IMR-90 (cell line): ENCODE measurements at regions not wholly inside any gene's neighbourhood (a gene's known extent, or its start where the extent isn't known, plus 50 kb on each side); places are given as distances from the start of the nearest gene placed in this dataset.

Experiments used
- ATAC-seq: fragments of 200-7000 bp; cut with Tn5 transposase; 2 replicates; pipeline ENCODE4 v1.9.1; 2020; ENCODE audit warnings: low read depth, mild to moderate bottlenecking, moderate library complexity
- BruUV-seq: library from RNA; stranded (reverse); fragments of 400-500 nt; replicated peaks from 2 replicates; lab custom pipeline; 2021; lab: Mats Ljungman, UMichigan
- CTCF ChIA-PET: fragments of 300-600 bp; formaldehyde crosslinking; extraction: SDS; loops from one replicate; lab custom pipeline; 2021; ENCODE audit warnings: antibody characterized with exemption; lab: Yijun Ruan, JAX
- POLR2A ChIA-PET: fragments of 300-600 bp; sonication (Branson Sonifier 250); formaldehyde crosslinking; loops from one replicate; lab custom pipeline; 2022; ENCODE audit warnings: antibody characterized with exemption; ENCODE audit not compliant: unreplicated experiment; lab: Charles Lee
- DNase-seq: peaks from one replicate; pipeline ENCODE4 v3.0.0; 2013
- H2AFZ ChIP-seq: replicated peaks from 2 replicates; pipeline ENCODE3; 2013; ENCODE audit warnings: low read length, mild to moderate bottlenecking; ENCODE audit not compliant: poor library complexity
- H2AK5ac ChIP-seq: 2 replicates; pipeline ENCODE4 v1.6.1; 2013; ENCODE audit warnings: low read depth, low read length, inconsistent platforms
- H2AK9ac ChIP-seq: replicated peaks from 2 replicates; pipeline ENCODE3; 2013; ENCODE audit warnings: mild to moderate bottlenecking, low read depth, low read length, moderate library complexity; ENCODE audit not compliant: poor library complexity
- H2BK120ac ChIP-seq: 2 replicates; pipeline ENCODE4 v1.6.1; 2013; ENCODE audit warnings: low read depth, low read length, inconsistent platforms
- H2BK15ac ChIP-seq: 3 replicates; pipeline ENCODE4 v1.6.1; 2013; ENCODE audit warnings: low read depth, low read length, inconsistent platforms
- H2BK20ac ChIP-seq: 2 replicates; pipeline ENCODE4 v1.6.1; 2013; ENCODE audit warnings: low read depth, mild to moderate bottlenecking, inconsistent platforms, low read length, moderate library complexity
- H2BK5ac ChIP-seq: 2 replicates; pipeline ENCODE4 v1.6.1; 2013; ENCODE audit warnings: mild to moderate bottlenecking, low read depth, low read length, inconsistent platforms; ENCODE audit not compliant: poor library complexity, severe bottlenecking
- H3K14ac ChIP-seq: replicated peaks from 2 replicates; pipeline ENCODE4 v1.6.1; 2013; ENCODE audit warnings: low read depth, low read length, inconsistent platforms
- H3K18ac ChIP-seq: 2 replicates; pipeline ENCODE4 v1.6.1; 2013; ENCODE audit warnings: low read depth, low read length, control low read depth
- H3K23ac ChIP-seq: 2 replicates; pipeline ENCODE4 v1.6.1; 2013; ENCODE audit warnings: low read depth, low read length, inconsistent platforms
- H3K27ac ChIP-seq: 2 replicates; pipeline ENCODE4 v1.5.1; 2013; ENCODE audit warnings: mild to moderate bottlenecking, control low read depth, low read length; ENCODE audit not compliant: insufficient read depth
- H3K27me3 ChIP-seq: 2 replicates; pipeline ENCODE4 v1.6.1; 2013; ENCODE audit warnings: low read length; ENCODE audit not compliant: control insufficient read depth, insufficient read depth
- H3K36me3 ChIP-seq: 2 replicates; pipeline ENCODE4 v1.6.1; 2013; ENCODE audit warnings: low read length, mixed read lengths; ENCODE audit not compliant: control insufficient read depth, insufficient read depth
- H3K4ac ChIP-seq: 2 replicates; pipeline ENCODE4 v1.6.1; 2013; ENCODE audit warnings: low read depth, low read length, inconsistent platforms
- H3K4me1 ChIP-seq: 2 replicates; pipeline ENCODE4 v1.6.1; 2013; ENCODE audit warnings: low read length, mixed read lengths; ENCODE audit not compliant: control insufficient read depth, insufficient read depth
- H3K4me2 ChIP-seq: 2 replicates; pipeline ENCODE4 v1.6.1; 2013; ENCODE audit warnings: low read depth, mild to moderate bottlenecking, control low read depth, low read length, moderate library complexity
- H3K4me3 ChIP-seq: 2 replicates; pipeline ENCODE4 v1.5.1; 2013; ENCODE audit warnings: low read depth, mild to moderate bottlenecking, control low read depth, low read length, moderate library complexity; ENCODE audit not compliant: insufficient read depth
- H3K56ac ChIP-seq: 2 replicates; pipeline ENCODE4 v1.6.1; 2013; ENCODE audit warnings: low read length, inconsistent platforms; ENCODE audit not compliant: insufficient read depth; ENCODE audit errors: extremely low read depth
- H3K79me1 ChIP-seq, 2 experiments: 2 replicates each; pipeline ENCODE4 v1.6.1; 2013; ENCODE audit warnings: low read length in 2 of 2, inconsistent platforms in 1 of 2, low read depth in 1 of 2
- H3K9ac ChIP-seq: 2 replicates; pipeline ENCODE4 v1.6.1; 2013; ENCODE audit warnings: low read depth, low read length, control low read depth
- H3K9me1 ChIP-seq: 2 replicates; pipeline ENCODE4 v1.6.1; 2013; ENCODE audit warnings: low read length, inconsistent platforms; ENCODE audit not compliant: insufficient read depth
- H3K9me3 ChIP-seq: 2 replicates; pipeline ENCODE4 v1.6.1; 2013; ENCODE audit warnings: low read length; ENCODE audit not compliant: control insufficient read depth, insufficient read depth
- H4K20me1 ChIP-seq: 2 replicates; pipeline ENCODE4 v1.6.1; 2013; ENCODE audit warnings: low read length, inconsistent platforms; ENCODE audit not compliant: insufficient read depth
- H4K5ac ChIP-seq: 2 replicates; pipeline ENCODE4 v1.6.1; 2013; ENCODE audit warnings: mild to moderate bottlenecking, low read depth, low read length, control low read depth
- H4K8ac ChIP-seq, 2 experiments: 2 replicates each; pipeline ENCODE4 v1.6.1; 2013; ENCODE audit warnings: low read depth in 2 of 2, low read length in 2 of 2, control low read depth in 1 of 2, inconsistent platforms in 1 of 2
- H4K91ac ChIP-seq: 2 replicates; pipeline ENCODE4 v1.6.1; 2013; ENCODE audit warnings: low read depth, low read length, inconsistent platforms; ENCODE audit not compliant: insufficient read depth
- CEBPB ChIP-seq: IDR thresholded peaks from 2 replicates; pipeline ENCODE4 v1.6.1; 2012; ENCODE audit warnings: low read depth, low read length, improper control_type of control experiment
- CTCF ChIP-seq: conservative IDR thresholded peaks from 2 replicates; pipeline ENCODE4 v1.5.1; 2012; ENCODE audit warnings: mild to moderate bottlenecking, low read depth, low read length, improper control_type of control experiment
- NFE2L2 ChIP-seq: fragments of 150-350 bp; IDR thresholded peaks from 2 replicates; pipeline ENCODE4 v1.6.1; 2016; ENCODE audit warnings: low read depth, mild to moderate bottlenecking, low read length
- RAD21 ChIP-seq: IDR thresholded peaks from 2 replicates; pipeline ENCODE4 v1.6.1; 2012; ENCODE audit warnings: low read length, improper control_type of control experiment
- SMC3 ChIP-seq: fragments of 150-350 bp; IDR thresholded peaks from 2 replicates; pipeline ENCODE4 v1.6.1; 2016; ENCODE audit warnings: low read depth, mild to moderate bottlenecking, antibody characterized with exemption, low read length, moderate library complexity
- WGBS, 2 experiments: methylation state at CpG; one replicate each; pipeline versions ENCODE4 v1.1.5 to v1.1.7; 2013; ENCODE audit warnings: missing lambda C conversion rate in 2 of 2; ENCODE audit not compliant: insufficient read length in 1 of 2; ENCODE audit errors: extremely low coverage in 2 of 2; 5-methylcytosine and 5-hydroxymethylcytosine counted together
- dilution Hi-C: fragments of 300-500 bp; cut with HindIII; formaldehyde crosslinking; loops from one replicate; pipeline ENCODE4 v1.14.3; 2018; ENCODE audit warnings: low sequenced_read_pairs; ENCODE audit not compliant: unreplicated experiment
- in situ Hi-C: fragments of 300-500 bp; cut with MboI; formaldehyde crosslinking; loops from 3 replicates; pipeline ENCODE4 v1.14.3; 2019; ENCODE audit warnings: low sequenced_read_pairs, inconsistent platforms, mixed read lengths
- intact Hi-C: fragments of 100-400 bp; cut with micrococcal nuclease; formaldehyde crosslinking; loops from 2 replicates; pipeline ENCODE4 v1.10.0; 2022

- no peak overlapping the region for H2AFZ ChIP-seq
- H4K20me1 ChIP-seq: no peaks in the 10 kb centered on the region
- H4K5ac ChIP-seq: no peak overlapping the region
- H3K36me3 ChIP-seq: no peaks in the 10 kb centered on the region
- TF ChIP-seq RAD21 (peak; percentile 90), CEBPB (peak; percentile 12; the same call in 1 of the 2 replicates), NFE2L2 (no peak), SMC3 (peak; percentile 97), CTCF (peak; percentile 79)
- no peaks in the 10 kb centered on the region for H3K79me1 ChIP-seq
- H3K4ac ChIP-seq: no peak overlapping the region
- H3K23ac ChIP-seq: no peak overlapping the region
- H3K9me1 ChIP-seq: peaks cover 3% of the 10 kb centered on the region; the same call in 1 of the 2 replicates
- no peak overlapping the region for H4K91ac ChIP-seq
- ATAC-seq (peak; percentile 71), DNase-seq (peak; percentile 88)
- H3K27ac ChIP-seq: no peak overlapping the region
- H2BK20ac ChIP-seq: peak overlapping the region; percentile 21; the same call in 1 of the 2 replicates
- no peak overlapping the region for H3K14ac ChIP-seq
- no peak overlapping the region for H4K8ac ChIP-seq
- H3K56ac ChIP-seq: no peak overlapping the region
- ChIA-PET CTCF (interaction anchor here (0.6 to 1.0 kb wide), 3 partner anchors 109 to 172 kb away, joined by 4 to 7 read pairs (median 6); no protein-coding TSS in a partner anchor), POLR2A (interaction anchor here (1.0 kb wide), 1 partner anchor 108 kb away, joined by 3 read pairs; no protein-coding TSS in a partner anchor)
- intact Hi-C loops: loop anchor here (1.0 to 5.0 kb wide), 5 partner anchors 93 to 202 kb away; no protein-coding TSS in a partner anchor
- in situ Hi-C loops: loop anchor here (5.0 kb wide), 1 partner anchor 163 kb away; no protein-coding TSS in a partner anchor
- H3K4me1 ChIP-seq: peaks cover 7% of the 10 kb centered on the region
- no peak overlapping the region; the same call in 1 of the 2 replicates for H3K4me2 ChIP-seq
- dilution Hi-C loops: no loop called here
- no TSS peak for BruUV-seq
- H2BK120ac ChIP-seq: no peak overlapping the region
- no peak overlapping the region for H2BK5ac ChIP-seq
- H2AK9ac ChIP-seq: no peak overlapping the region
- no peak overlapping the region for H3K4me3 ChIP-seq
- H3K9me3 ChIP-seq: no peaks in the 10 kb centered on the region
- H2BK15ac ChIP-seq: no peak overlapping the region
- no peak overlapping the region for H2AK5ac ChIP-seq
- no peak overlapping the region for H3K9ac ChIP-seq
- no peaks in the 10 kb centered on the region for H3K27me3 ChIP-seq
- no CpG with 5 or more reads among the region's 4 CpGs for WGBS, 2 experiments
- H3K18ac ChIP-seq: no peak overlapping the region
Observed at GRCh38 chr9:12884736-12885395, 110.0 kb downstream of the LURAP1L start.
